ENCODE measurements at regions not wholly inside any gene's neighbourhood (a gene's known extent, or its start where the extent isn't known, plus 50 kb on each side); places are given as distances from the start of the nearest gene placed in this dataset.

GRCh38 chr5:68087866-68088265 lies 127.7 kb upstream of the PIK3R1 start:
- Histone ChIP-seq H3K4me2 (ENCODE audit: control insufficient read depth, insufficient read depth) (no peak overlapping the region), H3K9ac (ENCODE audit: control insufficient read depth, insufficient read depth, low read length) (no peak overlapping the region), H3K27me3 (replicated peaks in 1 of 2; ENCODE audit: control insufficient read depth in 2 of 2, insufficient read depth in 2 of 2, low read length in 1 of 2) (no peaks in the 10 kb centered on the region), H3K27ac (ENCODE audit: control insufficient read depth, insufficient read depth) (no peak overlapping the region), H3K79me2 (ENCODE audit: control insufficient read depth, insufficient read depth, low read length) (no peaks in the 10 kb centered on the region), H3K9me3 (replicated peaks; ENCODE audit: control insufficient read depth, insufficient read depth, low read length) (no peaks in the 10 kb centered on the region; the same call in 2 of the 3 replicates), H2AFZ (ENCODE audit: control insufficient read depth, low read depth, low read length) (no peak overlapping the region), H3K36me3 (ENCODE audit: control insufficient read depth in 2 of 2, insufficient read depth in 2 of 2, low read length in 1 of 2) (no peaks in the 10 kb centered on the region), H3K4me3 (no peak overlapping the region), H3K4me1 (ENCODE audit: control insufficient read depth, insufficient read depth, low read length) (no peaks in the 10 kb centered on the region), H4K20me1 (ENCODE audit: control insufficient read depth, insufficient read depth) (no peaks in the 10 kb centered on the region)
- in situ Hi-C loops (cut with MboI) (no loop called here), intact Hi-C loops (cut with micrococcal nuclease; ENCODE audit: unreplicated experiment) (no loop called here)
- no TSS peak for BruUV-seq (replicated peaks)
- ATAC-seq = no peak
- RAD21 ChIA-PET (ENCODE audit: unreplicated experiment) = no interaction called here
- SMC1A ChIA-PET (ENCODE audit: uncharacterized antibody, unreplicated experiment) = interaction anchor here (1.0 kb wide), 1 partner anchor 165 kb away, joined by 4 read pairs; no protein-coding TSS in a partner anchor
- POLR2A ChIA-PET = no interaction called here
- TF ChIP-seq, protein P1, sequence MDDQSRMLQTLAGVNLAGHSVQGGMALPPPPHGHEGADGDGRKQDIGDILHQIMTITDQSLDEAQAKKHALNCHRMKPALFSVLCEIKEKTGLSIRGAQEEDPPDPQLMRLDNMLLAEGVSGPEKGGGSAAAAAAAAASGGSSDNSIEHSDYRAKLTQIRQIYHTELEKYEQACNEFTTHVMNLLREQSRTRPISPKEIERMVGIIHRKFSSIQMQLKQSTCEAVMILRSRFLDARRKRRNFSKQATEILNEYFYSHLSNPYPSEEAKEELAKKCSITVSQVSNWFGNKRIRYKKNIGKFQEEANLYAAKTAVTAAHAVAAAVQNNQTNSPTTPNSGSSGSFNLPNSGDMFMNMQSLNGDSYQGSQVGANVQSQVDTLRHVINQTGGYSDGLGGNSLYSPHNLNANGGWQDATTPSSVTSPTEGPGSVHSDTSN (IDR thresholded peaks at IDR 0.05; ENCODE audit: insufficient replicate concordance, low read depth, low read length) = no peak
- TF ChIP-seq SRF (IDR thresholded peaks at IDR 0.05; ENCODE audit: low read depth in 2 of 2, low read length in 2 of 2) (no peak), MEF2A (IDR thresholded peaks at IDR 0.05; ENCODE audit: insufficient read depth, low read depth, low read length) (no peak), SMAD5 (IDR thresholded peaks at IDR 0.05; ENCODE audit: low read depth) (no peak), RB1 (IDR thresholded peaks at IDR 0.05; ENCODE audit: borderline replicate concordance) (no peak), PAX8 (IDR thresholded peaks at IDR 0.05) (no peak), ZNF384 (IDR thresholded peaks at IDR 0.05; ENCODE audit: borderline replicate concordance, low read depth, low read length) (no peak), E4F1 (IDR thresholded peaks at IDR 0.05; ENCODE audit: borderline replicate concordance, partially characterized antibody) (no peak), NFIC (IDR thresholded peaks at IDR 0.05; ENCODE audit: low read depth, low read length) (no peak), HDAC6 (IDR thresholded peaks at IDR 0.05; ENCODE audit: unreplicated experiment) (no peak), BRCA1 (IDR thresholded peaks at IDR 0.05; ENCODE audit: low read depth, low read length) (no peak)
- TF ChIP-seq, protein P2, sequence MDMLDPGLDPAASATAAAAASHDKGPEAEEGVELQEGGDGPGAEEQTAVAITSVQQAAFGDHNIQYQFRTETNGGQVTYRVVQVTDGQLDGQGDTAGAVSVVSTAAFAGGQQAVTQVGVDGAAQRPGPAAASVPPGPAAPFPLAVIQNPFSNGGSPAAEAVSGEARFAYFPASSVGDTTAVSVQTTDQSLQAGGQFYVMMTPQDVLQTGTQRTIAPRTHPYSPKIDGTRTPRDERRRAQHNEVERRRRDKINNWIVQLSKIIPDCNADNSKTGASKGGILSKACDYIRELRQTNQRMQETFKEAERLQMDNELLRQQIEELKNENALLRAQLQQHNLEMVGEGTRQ (IDR thresholded peaks at IDR 0.05; ENCODE audit: borderline replicate concordance, low read depth, low read length) = no peak
- TF ChIP-seq, protein P3, sequence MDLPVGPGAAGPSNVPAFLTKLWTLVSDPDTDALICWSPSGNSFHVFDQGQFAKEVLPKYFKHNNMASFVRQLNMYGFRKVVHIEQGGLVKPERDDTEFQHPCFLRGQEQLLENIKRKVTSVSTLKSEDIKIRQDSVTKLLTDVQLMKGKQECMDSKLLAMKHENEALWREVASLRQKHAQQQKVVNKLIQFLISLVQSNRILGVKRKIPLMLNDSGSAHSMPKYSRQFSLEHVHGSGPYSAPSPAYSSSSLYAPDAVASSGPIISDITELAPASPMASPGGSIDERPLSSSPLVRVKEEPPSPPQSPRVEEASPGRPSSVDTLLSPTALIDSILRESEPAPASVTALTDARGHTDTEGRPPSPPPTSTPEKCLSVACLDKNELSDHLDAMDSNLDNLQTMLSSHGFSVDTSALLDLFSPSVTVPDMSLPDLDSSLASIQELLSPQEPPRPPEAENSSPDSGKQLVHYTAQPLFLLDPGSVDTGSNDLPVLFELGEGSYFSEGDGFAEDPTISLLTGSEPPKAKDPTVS (IDR thresholded peaks at IDR 0.05; ENCODE audit: low read depth, low read length) = no peak
- DNase-seq (ENCODE audit: low read depth, low spot score) = no peak
- CTCF ChIA-PET = interaction anchor here (0.9 kb wide), 1 partner anchor 93 kb away, joined by 3 read pairs; no protein-coding TSS in a partner anchor
- 24% methylated on average over 3 of the region's 3 CpGs for WGBS (ENCODE audit: insufficient coverage, insufficient replicate concordance, low lambda C conversion rate, missing lambda C conversion rate)
- no peak for FAIRE-seq
